ENCODE measurements at regions not wholly inside any gene's neighbourhood (a gene's known extent, or its start where the extent isn't known, plus 50 kb on each side); places are given as distances from the start of the nearest gene placed in this dataset.
"Not testable (repeated sequence)": the region's sequence is repeated elsewhere in the genome, so short reads cannot be mapped to it uniquely, and the experiment has no call there.

DNA sequence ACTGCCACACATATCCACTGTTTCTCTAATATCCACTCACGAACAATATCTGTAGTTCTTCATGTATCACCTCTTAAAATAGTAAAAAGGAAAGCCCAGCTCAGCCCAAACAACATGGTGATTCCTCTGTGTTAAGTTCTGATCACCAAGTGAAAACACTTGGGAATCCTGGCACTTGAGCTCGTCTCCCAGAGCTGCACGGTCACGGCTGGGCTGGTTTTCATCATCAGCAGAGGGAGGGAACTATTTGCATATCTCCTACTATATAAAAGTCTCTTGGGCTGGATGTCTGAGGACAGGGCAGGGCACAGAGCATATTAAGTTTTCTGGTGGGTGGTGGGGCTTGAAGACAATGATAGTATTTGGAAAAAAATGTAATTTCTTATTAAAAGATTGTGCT, 870.6 kb downstream of the TMEM121 start (continued):
- TF ChIP-seq, protein P1, sequence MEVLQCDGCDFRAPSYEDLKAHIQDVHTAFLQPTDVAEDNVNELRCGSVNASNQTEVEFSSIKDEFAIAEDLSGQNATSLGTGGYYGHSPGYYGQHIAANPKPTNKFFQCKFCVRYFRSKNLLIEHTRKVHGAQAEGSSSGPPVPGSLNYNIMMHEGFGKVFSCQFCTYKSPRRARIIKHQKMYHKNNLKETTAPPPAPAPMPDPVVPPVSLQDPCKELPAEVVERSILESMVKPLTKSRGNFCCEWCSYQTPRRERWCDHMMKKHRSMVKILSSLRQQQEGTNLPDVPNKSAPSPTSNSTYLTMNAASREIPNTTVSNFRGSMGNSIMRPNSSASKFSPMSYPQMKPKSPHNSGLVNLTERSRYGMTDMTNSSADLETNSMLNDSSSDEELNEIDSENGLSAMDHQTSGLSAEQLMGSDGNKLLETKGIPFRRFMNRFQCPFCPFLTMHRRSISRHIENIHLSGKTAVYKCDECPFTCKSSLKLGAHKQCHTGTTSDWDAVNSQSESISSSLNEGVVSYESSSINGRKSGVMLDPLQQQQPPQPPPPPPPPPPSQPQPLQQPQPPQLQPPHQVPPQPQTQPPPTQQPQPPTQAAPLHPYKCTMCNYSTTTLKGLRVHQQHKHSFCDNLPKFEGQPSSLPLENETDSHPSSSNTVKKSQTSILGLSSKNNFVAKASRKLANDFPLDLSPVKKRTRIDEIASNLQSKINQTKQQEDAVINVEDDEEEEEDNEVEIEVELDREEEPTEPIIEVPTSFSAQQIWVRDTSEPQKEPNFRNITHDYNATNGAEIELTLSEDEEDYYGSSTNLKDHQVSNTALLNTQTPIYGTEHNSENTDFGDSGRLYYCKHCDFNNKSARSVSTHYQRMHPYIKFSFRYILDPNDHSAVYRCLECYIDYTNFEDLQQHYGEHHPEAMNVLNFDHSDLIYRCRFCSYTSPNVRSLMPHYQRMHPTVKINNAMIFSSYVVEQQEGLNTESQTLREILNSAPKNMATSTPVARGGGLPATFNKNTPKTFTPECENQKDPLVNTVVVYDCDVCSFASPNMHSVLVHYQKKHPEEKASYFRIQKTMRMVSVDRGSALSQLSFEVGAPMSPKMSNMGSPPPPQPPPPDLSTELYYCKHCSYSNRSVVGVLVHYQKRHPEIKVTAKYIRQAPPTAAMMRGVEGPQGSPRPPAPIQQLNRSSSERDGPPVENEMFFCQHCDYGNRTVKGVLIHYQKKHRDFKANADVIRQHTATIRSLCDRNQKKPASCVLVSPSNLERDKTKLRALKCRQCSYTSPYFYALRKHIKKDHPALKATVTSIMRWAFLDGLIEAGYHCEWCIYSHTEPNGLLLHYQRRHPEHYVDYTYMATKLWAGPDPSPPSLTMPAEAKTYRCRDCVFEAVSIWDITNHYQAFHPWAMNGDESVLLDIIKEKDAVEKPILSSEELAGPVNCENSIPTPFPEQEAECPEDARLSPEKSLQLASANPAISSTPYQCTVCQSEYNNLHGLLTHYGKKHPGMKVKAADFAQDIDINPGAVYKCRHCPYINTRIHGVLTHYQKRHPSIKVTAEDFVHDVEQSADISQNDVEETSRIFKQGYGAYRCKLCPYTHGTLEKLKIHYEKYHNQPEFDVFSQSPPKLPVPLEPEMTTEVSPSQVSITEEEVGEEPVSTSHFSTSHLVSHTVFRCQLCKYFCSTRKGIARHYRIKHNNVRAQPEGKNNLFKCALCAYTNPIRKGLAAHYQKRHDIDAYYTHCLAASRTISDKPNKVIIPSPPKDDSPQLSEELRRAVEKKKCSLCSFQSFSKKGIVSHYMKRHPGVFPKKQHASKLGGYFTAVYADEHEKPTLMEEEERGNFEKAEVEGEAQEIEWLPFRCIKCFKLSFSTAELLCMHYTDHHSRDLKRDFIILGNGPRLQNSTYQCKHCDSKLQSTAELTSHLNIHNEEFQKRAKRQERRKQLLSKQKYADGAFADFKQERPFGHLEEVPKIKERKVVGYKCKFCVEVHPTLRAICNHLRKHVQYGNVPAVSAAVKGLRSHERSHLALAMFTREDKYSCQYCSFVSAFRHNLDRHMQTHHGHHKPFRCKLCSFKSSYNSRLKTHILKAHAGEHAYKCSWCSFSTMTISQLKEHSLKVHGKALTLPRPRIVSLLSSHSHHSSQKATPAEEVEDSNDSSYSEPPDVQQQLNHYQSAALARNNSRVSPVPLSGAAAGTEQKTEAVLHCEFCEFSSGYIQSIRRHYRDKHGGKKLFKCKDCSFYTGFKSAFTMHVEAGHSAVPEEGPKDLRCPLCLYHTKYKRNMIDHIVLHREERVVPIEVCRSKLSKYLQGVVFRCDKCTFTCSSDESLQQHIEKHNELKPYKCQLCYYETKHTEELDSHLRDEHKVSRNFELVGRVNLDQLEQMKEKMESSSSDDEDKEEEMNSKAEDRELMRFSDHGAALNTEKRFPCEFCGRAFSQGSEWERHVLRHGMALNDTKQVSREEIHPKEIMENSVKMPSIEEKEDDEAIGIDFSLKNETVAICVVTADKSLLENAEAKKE (CRISPR knock-in tag; IDR thresholded peaks at IDR 0.05) = no peak
- TF ChIP-seq CREB1 (CRISPR knock-in tag; IDR thresholded peaks at IDR 0.05; ENCODE audit: low read depth) = no peak
- TF ChIP-seq ZNF114 (CRISPR knock-in tag; IDR thresholded peaks at IDR 0.05) = no peak
- no peak for TF ChIP-seq EZH2 (IDR thresholded peaks at IDR 0.05; ENCODE audit: low read depth, unreplicated experiment)
- no peak for TF ChIP-seq JUNB (IDR thresholded peaks at IDR 0.05; ENCODE audit: unreplicated experiment)
- TF ChIP-seq REST (IDR thresholded peaks at IDR 0.05; ENCODE audit: unreplicated experiment) = no peak
- no peak for TF ChIP-seq STAT1 (IDR thresholded peaks at IDR 0.05; ENCODE audit: unreplicated experiment)

DNA sequence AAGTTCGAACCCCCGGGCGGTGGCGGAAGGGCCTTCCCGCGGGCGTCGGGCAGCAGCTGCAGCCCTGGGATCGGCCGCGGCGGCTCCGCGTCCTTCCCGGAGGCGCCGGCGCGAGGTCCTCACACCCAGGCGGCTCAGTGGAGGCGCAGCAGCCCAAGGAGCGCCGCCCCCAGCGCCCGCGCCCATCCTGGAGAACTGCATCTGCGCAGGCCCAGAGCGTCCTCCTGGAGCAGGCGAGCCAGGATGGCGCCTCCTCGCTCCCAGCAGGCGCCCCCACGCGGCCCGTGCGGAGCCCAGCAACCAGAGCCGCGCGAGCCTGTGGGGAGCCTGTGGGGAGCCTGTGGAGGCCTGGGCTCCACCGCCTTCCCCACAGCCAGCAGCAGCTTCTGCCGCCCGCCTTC, 872.5 kb downstream of the TMEM121 start:
- H3K9me3 Mint-ChIP-seq = peaks cover 72% of the 10 kb centered on the region

DNA sequence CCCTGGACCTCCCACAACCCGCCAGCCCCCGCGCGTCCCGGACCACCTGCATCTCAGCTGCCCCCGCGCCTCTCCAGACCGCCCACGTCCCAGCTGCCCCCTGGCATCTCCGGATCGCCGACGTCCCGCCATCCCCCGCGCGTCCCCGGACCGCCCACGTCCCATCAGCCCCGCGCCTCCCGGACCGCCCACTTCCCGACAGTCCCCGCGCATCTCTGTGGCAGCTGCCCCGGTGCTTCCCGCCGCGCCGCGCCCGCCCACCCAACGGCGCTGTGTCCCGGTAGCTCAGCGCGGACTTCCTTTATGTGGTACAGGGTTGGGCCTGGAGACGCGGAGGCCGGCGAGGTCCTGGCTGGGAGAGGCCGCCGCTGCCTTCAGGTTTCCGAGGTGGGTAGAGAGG, 874.9 kb downstream of the TMEM121 start:
- not testable (repeated sequence) for H3K9me2 ChIP-seq (ENCODE audit: insufficient read depth); H3K27ac Mint-ChIP-seq; H3K79me2 ChIP-seq (replicated peaks; ENCODE audit: insufficient read depth); H3F3A ChIP-seq (replicated peaks; ENCODE audit: low read depth); H3K27ac ChIP-seq (ENCODE audit: low read depth); H3K4me2 ChIP-seq; H3K4me1 Mint-ChIP-seq; DNase-seq (ENCODE audit: low spot score); H3K4me3 Mint-ChIP-seq; ATAC-seq; H2AFZ ChIP-seq; H3K36me3 ChIP-seq (ENCODE audit: insufficient read depth); H3K4me3 ChIP-seq; H3K4me1 ChIP-seq (ENCODE audit: insufficient read depth); H3K27me3 ChIP-seq (ENCODE audit: insufficient read depth); H4K20me1 ChIP-seq (replicated peaks; ENCODE audit: insufficient read depth); H3K27me3 Mint-ChIP-seq (ENCODE audit: insufficient read depth, low read depth, poor library complexity)
- Mint-ChIP-seq H3K36me3 (ENCODE audit: low read depth) (peaks cover 12% of the 10 kb centered on the region; the same call in 1 of the 3 replicates), H3K9me3 (peaks cover 69% of the 10 kb centered on the region)

More for the DNA sequence above, 872.5 kb downstream of the TMEM121 start:
- H2AFZ ChIP-seq; H3K4me2 ChIP-seq; H3K36me3 ChIP-seq (ENCODE audit: insufficient read depth); H3K27ac ChIP-seq (ENCODE audit: low read depth); H3F3A ChIP-seq (replicated peaks; ENCODE audit: low read depth); H4K20me1 ChIP-seq (replicated peaks; ENCODE audit: insufficient read depth); H3K27me3 Mint-ChIP-seq (ENCODE audit: insufficient read depth, low read depth, poor library complexity); H3K4me1 Mint-ChIP-seq; ATAC-seq; H3K4me1 ChIP-seq (ENCODE audit: insufficient read depth); DNase-seq (ENCODE audit: low spot score); H3K4me3 Mint-ChIP-seq; H3K79me2 ChIP-seq (replicated peaks; ENCODE audit: insufficient read depth); H3K9me2 ChIP-seq (ENCODE audit: insufficient read depth); H3K27ac Mint-ChIP-seq; H3K4me3 ChIP-seq; H3K27me3 ChIP-seq (ENCODE audit: insufficient read depth): not testable (repeated sequence)
- peaks cover 22% of the 10 kb centered on the region; the same call in 1 of the 3 replicates for H3K36me3 Mint-ChIP-seq (ENCODE audit: low read depth)

GRCh38 chr14:106410229-106410628, 883.8 kb downstream of the TMEM121 start:
- H3K27ac Mint-ChIP-seq = not testable (repeated sequence)

More at GRCh38 chr14:106410229-106410628, 883.8 kb downstream of the TMEM121 start:
- not testable (repeated sequence) for H3K4me3 Mint-ChIP-seq; H3K4me1 ChIP-seq (ENCODE audit: insufficient read depth); H4K20me1 ChIP-seq (replicated peaks; ENCODE audit: insufficient read depth); H2AFZ ChIP-seq; H3F3A ChIP-seq (replicated peaks; ENCODE audit: low read depth); H3K4me2 ChIP-seq; H3K27me3 Mint-ChIP-seq (ENCODE audit: insufficient read depth, low read depth, poor library complexity); ATAC-seq; H3K4me1 Mint-ChIP-seq; H3K36me3 ChIP-seq (ENCODE audit: insufficient read depth); H3K79me2 ChIP-seq (replicated peaks; ENCODE audit: insufficient read depth); H3K27me3 ChIP-seq (ENCODE audit: insufficient read depth); H3K4me3 ChIP-seq; H3K27ac ChIP-seq (ENCODE audit: low read depth); DNase-seq (ENCODE audit: low spot score); H3K9me2 ChIP-seq (ENCODE audit: insufficient read depth)
- Mint-ChIP-seq H3K36me3 (ENCODE audit: low read depth) (peaks cover 10% of the 10 kb centered on the region; the same call in 2 of the 3 replicates), H3K9me3 (peaks cover 79% of the 10 kb centered on the region)
